Spleen (tissue), 7 donors: ENCODE measurements at regions not wholly inside any gene's neighbourhood (a gene's known extent, or its start where the extent isn't known, plus 50 kb on each side); places are given as distances from the start of the nearest gene placed in this dataset.

ENCODE experiments used
- CTCF ChIP-seq, 11 experiments: fragments of 200-600 bp in 7 of 11; fragments of 450-650 bp in 4 of 11; sonication (generic) in 4 of 11; IDR thresholded peaks in 8 of 11; conservative IDR thresholded peaks in 3 of 11; 1 replicate in 7 of 11; 2 replicates in 4 of 11; pipeline versions ENCODE4 v1.4.0 to v1.8.0; 2016 to 2021; ENCODE audit warnings: antibody characterized with exemption in 11 of 11, inconsistent platforms in 4 of 11, mild to moderate bottlenecking in 1 of 11
- POLR2A ChIP-seq, 3 donors: fragments of 450-650 bp; IDR thresholded peaks; one replicate each; pipeline ENCODE4 v1.5.1; 2017; ENCODE audit warnings: antibody characterized with exemption in 3 of 3, mild to moderate bottlenecking in 1 of 3
- donor health status: DM: no; HTN: no; CAD: no; lungs with moderate emphysema.
- donor health status: DM: no; HTN: no; CAD: no.
- donor health status: DM: no; HTN: no; CAD: no.

GRCh38 chr14:62168564-62169155 is 406.4 kb downstream of the SNAPC1 start:
- TF ChIP-seq CTCF (IDR thresholded peaks at IDR 0.05 in 8 of 11, conservative IDR thresholded peaks at IDR 0.05 in 3 of 11) (no peak), POLR2A (IDR thresholded peaks at IDR 0.05) (no peak)
